ENCODE measurements at regions not wholly inside any gene's neighbourhood (a gene's known extent, or its start where the extent isn't known, plus 50 kb on each side); places are given as distances from the start of the nearest gene placed in this dataset.

DNA sequence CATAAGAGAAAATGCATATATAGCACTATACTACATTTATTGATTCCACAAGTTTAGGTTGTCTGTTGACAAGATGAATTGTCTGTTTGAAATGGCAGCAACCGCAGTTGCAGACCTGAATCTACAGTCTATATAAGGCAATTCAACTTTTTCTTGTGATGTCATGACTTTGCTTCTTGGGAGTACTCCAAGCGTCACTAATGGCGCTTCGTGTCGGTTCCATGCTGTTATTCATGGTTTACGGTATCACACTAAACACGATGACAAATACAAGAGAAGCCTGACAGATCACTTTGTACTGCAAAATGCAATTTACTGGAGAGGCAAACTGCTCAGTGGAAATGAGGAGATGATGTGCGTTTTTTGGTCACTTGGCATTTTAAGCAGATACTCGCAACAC is 280.3 kb upstream of the TCF21 start:
- intact Hi-C loops (cut with DNase I) = no loop called here
- Histone ChIP-seq H3K27me3 (no peaks in the 10 kb centered on the region), H3K9me3 (no peaks in the 10 kb centered on the region), H3K27ac (no peak overlapping the region), H3K36me3 (no peaks in the 10 kb centered on the region), H3K4me3 (no peak overlapping the region), H3K4me1 (no peaks in the 10 kb centered on the region)
- DNase-seq (no peak), FAIRE-seq (no peak), ATAC-seq (no peak)
- 82 to 86% methylated on average over 9 of the region's 9 CpGs for WGBS, 2 donors
- TF ChIP-seq, protein P1, sequence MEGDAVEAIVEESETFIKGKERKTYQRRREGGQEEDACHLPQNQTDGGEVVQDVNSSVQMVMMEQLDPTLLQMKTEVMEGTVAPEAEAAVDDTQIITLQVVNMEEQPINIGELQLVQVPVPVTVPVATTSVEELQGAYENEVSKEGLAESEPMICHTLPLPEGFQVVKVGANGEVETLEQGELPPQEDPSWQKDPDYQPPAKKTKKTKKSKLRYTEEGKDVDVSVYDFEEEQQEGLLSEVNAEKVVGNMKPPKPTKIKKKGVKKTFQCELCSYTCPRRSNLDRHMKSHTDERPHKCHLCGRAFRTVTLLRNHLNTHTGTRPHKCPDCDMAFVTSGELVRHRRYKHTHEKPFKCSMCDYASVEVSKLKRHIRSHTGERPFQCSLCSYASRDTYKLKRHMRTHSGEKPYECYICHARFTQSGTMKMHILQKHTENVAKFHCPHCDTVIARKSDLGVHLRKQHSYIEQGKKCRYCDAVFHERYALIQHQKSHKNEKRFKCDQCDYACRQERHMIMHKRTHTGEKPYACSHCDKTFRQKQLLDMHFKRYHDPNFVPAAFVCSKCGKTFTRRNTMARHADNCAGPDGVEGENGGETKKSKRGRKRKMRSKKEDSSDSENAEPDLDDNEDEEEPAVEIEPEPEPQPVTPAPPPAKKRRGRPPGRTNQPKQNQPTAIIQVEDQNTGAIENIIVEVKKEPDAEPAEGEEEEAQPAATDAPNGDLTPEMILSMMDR (IDR thresholded peaks at IDR 0.05) = no peak

GRCh38 chr6:133609415-133610226 is 279.3 kb upstream of the TCF21 start:
- no peaks in the 10 kb centered on the region for H3K36me3 ChIP-seq
- intact Hi-C loops (cut with DNase I) = no loop called here
- no peak overlapping the region for H3K27ac ChIP-seq
- H3K27me3 ChIP-seq = no peaks in the 10 kb centered on the region
- 50 to 58% methylated on average over 2 of the region's 2 CpGs for WGBS, 2 donors
- ATAC-seq (no peak), DNase-seq (no peak), FAIRE-seq (no peak)
- TF ChIP-seq, protein P1 (IDR thresholded peaks at IDR 0.05) = no peak
- H3K4me1 ChIP-seq = no peaks in the 10 kb centered on the region
- H3K4me3 ChIP-seq = no peak overlapping the region
- H3K9me3 ChIP-seq = no peaks in the 10 kb centered on the region

DNA sequence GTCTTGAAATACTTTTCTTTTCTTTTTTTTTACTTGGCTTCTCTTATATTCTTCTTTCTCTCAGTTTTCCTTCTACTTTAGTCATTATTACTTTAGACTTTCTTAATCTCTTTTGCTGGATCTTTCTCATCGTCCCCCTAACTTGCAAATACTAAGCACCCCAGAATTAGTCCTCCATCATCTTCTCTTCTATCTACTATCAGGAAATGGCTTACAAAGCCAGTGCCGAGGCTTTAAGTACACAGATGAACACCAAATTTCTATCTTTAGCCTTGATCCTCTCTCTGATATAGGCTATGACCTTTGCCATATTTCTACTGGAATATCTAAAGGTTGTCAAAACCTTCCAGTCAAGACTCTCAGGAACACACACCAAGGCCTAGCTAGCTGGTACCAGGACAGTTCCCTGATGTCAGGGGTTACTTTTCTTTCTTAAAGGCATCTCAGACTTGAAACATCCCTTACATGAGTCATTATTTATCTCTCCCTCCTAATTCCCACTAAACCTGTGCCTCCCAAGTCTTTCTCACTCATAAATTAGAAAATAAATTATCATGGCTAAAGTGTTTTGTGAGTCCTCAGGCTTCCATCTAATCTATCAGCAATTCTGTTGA is 278.6 kb upstream of the TCF21 start:
- no peak overlapping the region for H3K4me3 ChIP-seq
- no peaks in the 10 kb centered on the region for H3K4me1 ChIP-seq
- FAIRE-seq = no peak
- no peak for ATAC-seq
- intact Hi-C loops (cut with DNase I) = no loop called here
- no peaks in the 10 kb centered on the region for H3K36me3 ChIP-seq
- no peaks in the 10 kb centered on the region for H3K27me3 ChIP-seq
- TF ChIP-seq, protein P1 (IDR thresholded peaks at IDR 0.05) = no peak
- no peak overlapping the region for H3K27ac ChIP-seq
- 47 to 56% methylated on average over 2 of the region's 2 CpGs for WGBS, 2 donors
- H3K9me3 ChIP-seq = no peaks in the 10 kb centered on the region
- no peak for DNase-seq

- WGBS, 2 donors = 48 to 59% methylated on average over 3 of the region's 3 CpGs
Measured at GRCh38 chr6:133610971-133611370, 277.9 kb upstream of the TCF21 start.

More at GRCh38 chr6:133610971-133611370, 277.9 kb upstream of the TCF21 start:
- Histone ChIP-seq H3K27ac (no peak overlapping the region), H3K27me3 (no peaks in the 10 kb centered on the region), H3K4me3 (no peak overlapping the region), H3K4me1 (no peaks in the 10 kb centered on the region), H3K36me3 (no peaks in the 10 kb centered on the region), H3K9me3 (no peaks in the 10 kb centered on the region)
- FAIRE-seq (no peak), ATAC-seq (peak in 1 of 4 donors; percentile 18), DNase-seq (no peak)
- TF ChIP-seq, protein P1 (IDR thresholded peaks at IDR 0.05) = no peak
- intact Hi-C loops (cut with DNase I) = no loop called here
